NB4 (cell line): ENCODE measurements at regions not wholly inside any gene's neighbourhood (a gene's known extent, or its start where the extent isn't known, plus 50 kb on each side); places are given as distances from the start of the nearest gene placed in this dataset.
A peak's percentile ranks its signal among the peaks of the same experiment; 100 is the strongest.
"Not testable (repeated sequence)": the region's sequence is repeated elsewhere in the genome, so short reads cannot be mapped to it uniquely, and the experiment has no call there.

Source experiments
- DNase-seq: peaks from one replicate; pipeline ENCODE4 v3.0.0; 2010; ENCODE audit warnings: low read depth
- H3K4me3 ChIP-seq: one replicate; pipeline ENCODE4 v1.5.1; 2011; ENCODE audit warnings: mild to moderate bottlenecking, low read depth, low read length, moderate library complexity
- MAX ChIP-seq: IDR thresholded peaks from 2 replicates; pipeline ENCODE4 v1.6.1; 2011; ENCODE audit warnings: low read depth, low read length
- MYC ChIP-seq: IDR thresholded peaks from 2 replicates; pipeline ENCODE4 v1.6.1; 2011; ENCODE audit warnings: low read depth, low read length
- POLR2A ChIP-seq: IDR thresholded peaks from 2 replicates; pipeline ENCODE4 v1.6.1; 2011; ENCODE audit warnings: mild to moderate bottlenecking; ENCODE audit not compliant: insufficient read length; ENCODE audit errors: extremely low read depth
- TF ChIP-seq, protein P1 (sequence below): IDR thresholded peaks from one replicate; pipeline ENCODE4 v1.5.1; 2012; ENCODE audit warnings: low read depth, low read length

DNA sequence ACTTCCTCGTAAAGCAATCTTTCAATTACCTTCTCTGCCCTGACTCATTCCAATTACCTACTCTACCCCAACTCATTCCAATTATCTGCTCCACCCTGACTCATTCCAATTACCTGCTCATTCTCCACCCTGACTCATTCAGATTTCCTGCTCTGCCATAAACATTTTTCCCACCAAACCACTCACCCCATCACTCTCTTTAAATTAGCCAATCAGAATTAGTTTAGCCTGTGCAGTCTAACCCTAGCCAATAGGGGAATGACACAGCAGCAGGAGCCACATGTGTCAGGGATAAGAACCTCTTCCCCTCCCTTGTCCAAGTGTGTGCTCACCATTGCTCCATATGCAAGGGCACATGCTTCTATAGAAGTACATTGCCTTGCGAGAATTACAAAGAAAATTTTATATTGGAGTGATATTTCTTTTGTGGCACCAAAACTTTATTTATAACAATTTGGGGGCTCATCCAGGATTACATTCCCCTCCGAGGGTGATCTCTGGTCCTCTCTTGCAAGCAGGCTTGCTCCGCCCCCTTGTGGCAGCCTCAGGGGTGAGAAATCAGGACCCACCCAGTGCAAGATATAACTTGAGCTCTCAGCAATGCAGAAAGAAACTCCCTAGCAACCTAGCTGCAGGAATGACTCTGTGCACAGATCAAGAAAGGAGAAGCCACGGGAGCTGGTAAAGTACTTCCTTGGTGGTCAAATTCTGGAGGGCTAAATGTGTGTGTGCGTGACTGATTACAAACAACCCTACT lies 551.9 kb upstream of the EYS start:
- H3K4me3 ChIP-seq, result not testable (repeated sequence)
- peak; percentile 3 for DNase-seq
- TF ChIP-seq, protein P1, sequence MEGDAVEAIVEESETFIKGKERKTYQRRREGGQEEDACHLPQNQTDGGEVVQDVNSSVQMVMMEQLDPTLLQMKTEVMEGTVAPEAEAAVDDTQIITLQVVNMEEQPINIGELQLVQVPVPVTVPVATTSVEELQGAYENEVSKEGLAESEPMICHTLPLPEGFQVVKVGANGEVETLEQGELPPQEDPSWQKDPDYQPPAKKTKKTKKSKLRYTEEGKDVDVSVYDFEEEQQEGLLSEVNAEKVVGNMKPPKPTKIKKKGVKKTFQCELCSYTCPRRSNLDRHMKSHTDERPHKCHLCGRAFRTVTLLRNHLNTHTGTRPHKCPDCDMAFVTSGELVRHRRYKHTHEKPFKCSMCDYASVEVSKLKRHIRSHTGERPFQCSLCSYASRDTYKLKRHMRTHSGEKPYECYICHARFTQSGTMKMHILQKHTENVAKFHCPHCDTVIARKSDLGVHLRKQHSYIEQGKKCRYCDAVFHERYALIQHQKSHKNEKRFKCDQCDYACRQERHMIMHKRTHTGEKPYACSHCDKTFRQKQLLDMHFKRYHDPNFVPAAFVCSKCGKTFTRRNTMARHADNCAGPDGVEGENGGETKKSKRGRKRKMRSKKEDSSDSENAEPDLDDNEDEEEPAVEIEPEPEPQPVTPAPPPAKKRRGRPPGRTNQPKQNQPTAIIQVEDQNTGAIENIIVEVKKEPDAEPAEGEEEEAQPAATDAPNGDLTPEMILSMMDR, result peak; percentile 6

GRCh38 chr6:66245231-66245630 lies 538.2 kb upstream of the EYS start:
- no peak for DNase-seq
- no peak overlapping the region for H3K4me3 ChIP-seq
- no peak for TF ChIP-seq POLR2A
- no peak for TF ChIP-seq MAX
- no peak for TF ChIP-seq MYC
- TF ChIP-seq, protein P1, result no peak

- DNase-seq, result no peak
- H3K4me3 ChIP-seq, result no peak overlapping the region
- TF ChIP-seq, protein P1, result no peak
- TF ChIP-seq MYC (no peak), MAX (no peak), POLR2A (no peak)
Measured at GRCh38 chr6:66238851-66239250, 531.8 kb upstream of the EYS start.

DNA sequence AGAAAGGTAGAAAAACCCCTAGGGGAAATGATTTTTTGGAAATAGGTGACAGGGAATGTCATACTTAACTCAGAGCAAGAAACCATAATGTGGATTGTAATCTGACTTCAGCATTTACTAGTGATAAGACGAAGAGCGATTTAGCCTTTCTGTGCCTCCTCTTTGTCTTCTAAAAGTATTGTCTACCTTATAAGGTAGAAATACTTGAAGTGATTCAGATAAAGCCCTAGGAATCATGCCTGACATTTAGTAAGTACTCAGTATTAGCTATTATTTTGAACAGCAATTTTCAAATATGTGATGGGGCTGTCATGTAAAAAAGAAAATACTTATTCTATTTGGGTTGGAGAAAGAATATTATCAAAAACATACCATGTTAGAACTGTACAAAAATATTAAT lies 525.9 kb upstream of the EYS start:
- TF ChIP-seq, protein P1, result no peak
- no peak for TF ChIP-seq MAX
- TF ChIP-seq MYC, result no peak
- no peak for TF ChIP-seq POLR2A
- no peak for DNase-seq
- H3K4me3 ChIP-seq, result no peak overlapping the region

- TF ChIP-seq POLR2A (no peak), MYC (no peak), MAX (no peak)
- TF ChIP-seq, protein P1, result no peak
- no peak for DNase-seq
- H3K4me3 ChIP-seq, result no peak overlapping the region
Measured at GRCh38 chr6:66230591-66230990, 523.6 kb upstream of the EYS start.

GRCh38 chr6:66226109-66226508 lies 519.1 kb upstream of the EYS start:
- H3K4me3 ChIP-seq, result no peak overlapping the region
- no peak for TF ChIP-seq MAX
- TF ChIP-seq POLR2A, result no peak
- no peak for TF ChIP-seq MYC
- TF ChIP-seq, protein P1, result no peak
- no peak for DNase-seq
